Effector CD4-positive, alpha-beta T cell (primary cell): ENCODE measurements at regions not wholly inside any gene's neighbourhood (a gene's known extent, or its start where the extent isn't known, plus 50 kb on each side); places are given as distances from the start of the nearest gene placed in this dataset.
"Not testable (repeated sequence)": the region's sequence is repeated elsewhere in the genome, so short reads cannot be mapped to it uniquely, and the experiment has no call there.

Experiments
- DNase-seq: peaks from one replicate; pipeline ENCODE4 v3.0.0-alpha.2; 2020

DNA sequence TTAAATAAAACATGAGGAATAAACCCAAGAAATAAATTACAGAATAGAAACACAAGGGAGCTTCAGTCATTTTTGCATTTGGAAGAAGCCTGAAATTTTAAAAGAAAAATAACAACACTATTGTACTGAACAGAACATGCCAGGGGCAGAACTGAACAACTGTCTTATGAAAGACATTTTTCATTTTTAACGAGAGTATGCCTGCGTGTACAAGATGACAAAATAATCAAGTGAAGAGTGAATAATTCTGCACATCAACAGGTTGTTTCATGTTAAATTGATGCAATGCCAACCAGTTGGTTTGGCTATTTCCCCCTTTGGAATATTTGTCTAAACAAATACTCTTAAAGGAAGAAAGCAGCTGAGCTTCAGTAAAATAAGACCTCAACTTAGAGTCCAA is 103.3 kb upstream of the BTG1 start:
- DNase-seq = no peak

DNA sequence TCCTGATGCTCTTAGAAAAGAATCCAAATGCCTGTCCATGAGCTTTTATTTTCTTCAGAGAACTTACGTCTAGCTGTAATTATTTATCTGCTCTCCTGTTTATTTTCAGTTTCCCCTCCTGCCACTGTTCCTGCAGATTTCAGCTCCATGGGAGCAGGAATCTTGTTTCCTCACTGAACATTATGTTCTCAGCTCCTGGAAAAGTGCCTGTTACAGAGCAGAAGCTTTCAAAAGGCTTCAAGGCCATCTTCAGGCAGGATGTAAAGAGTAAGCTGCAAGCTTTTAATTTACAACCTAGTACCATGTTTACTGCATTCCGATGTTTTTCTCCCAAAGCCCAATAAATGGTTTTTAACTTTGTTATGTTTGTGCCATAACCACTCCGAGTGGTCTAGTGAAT is 98.4 kb upstream of the BTG1 start:
- DNase-seq = no peak

DNA sequence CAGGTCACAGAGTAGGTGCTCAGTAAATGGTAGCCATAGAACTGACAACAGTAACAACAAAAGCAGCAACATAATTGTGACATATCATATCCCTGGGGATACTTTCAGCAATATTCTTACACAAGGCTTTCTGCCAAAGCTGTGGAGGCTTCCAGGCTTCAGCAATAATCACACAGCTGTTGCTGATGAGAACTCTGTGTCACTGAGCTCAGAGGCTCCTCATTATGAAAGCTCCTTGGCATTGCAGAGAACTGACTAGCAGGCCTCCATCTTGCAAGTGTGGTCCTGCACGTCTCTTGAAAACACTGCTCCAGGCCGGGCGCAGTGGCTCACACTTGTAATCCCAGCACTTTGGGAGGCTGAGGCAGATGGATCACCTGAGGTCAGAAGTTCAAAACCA is 97.3 kb upstream of the BTG1 start:
- DNase-seq = no peak

DNA sequence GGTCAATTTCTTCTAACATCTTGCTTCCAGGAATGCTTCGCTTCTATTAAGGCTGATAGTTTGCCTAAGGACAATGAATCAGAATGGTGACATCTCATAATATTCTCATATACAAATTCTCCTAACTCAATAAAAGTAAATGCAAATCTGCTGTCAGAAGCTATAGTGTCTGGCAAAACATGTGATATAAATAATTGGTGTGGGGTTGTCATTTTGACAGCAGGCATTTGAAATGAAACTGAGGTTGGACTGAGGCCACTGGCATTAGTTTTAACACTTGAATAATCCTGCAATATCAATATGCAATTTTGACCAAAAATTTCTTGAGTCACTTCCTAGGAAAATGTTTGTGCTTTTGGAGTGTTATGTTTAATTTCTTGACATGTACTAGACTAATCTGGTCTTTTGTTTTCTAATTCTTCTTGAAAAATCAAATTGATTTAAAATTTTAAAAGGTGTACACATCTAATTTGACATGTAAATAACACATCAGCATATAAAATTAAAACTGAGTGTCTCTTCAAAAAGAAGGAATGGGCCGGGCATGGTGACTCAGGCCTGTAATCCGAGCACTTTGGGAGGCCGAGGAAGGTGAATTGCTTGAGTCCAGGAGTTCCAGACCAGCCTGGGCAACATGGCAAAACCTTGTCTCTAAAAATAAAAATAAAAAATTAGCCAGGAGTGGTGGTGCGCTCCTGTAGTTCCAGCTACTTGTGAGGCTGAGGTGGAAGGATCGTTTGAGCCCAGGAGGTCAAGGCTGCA is 92.3 kb upstream of the BTG1 start:
- DNase-seq = no peak

DNA sequence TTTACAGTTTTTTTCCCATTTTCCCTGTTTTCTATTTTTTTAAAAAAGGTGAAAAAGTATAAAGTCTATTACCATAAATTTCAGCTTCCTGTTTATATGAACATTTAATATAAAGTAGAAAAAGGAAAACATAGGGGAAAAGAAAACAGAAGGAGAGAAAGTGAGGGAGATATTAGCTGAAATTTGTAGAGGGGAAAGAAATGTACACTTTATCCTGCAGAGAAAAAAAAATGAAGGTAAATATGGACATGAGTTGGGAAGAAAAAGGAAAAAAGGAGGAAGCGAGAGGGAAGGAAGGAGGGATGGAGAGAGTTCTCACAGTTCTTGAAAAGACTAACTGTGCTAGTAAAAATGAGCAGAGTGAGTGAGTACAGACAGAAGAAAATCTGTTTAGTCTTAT is 91.6 kb upstream of the BTG1 start:
- no peak for DNase-seq

DNA sequence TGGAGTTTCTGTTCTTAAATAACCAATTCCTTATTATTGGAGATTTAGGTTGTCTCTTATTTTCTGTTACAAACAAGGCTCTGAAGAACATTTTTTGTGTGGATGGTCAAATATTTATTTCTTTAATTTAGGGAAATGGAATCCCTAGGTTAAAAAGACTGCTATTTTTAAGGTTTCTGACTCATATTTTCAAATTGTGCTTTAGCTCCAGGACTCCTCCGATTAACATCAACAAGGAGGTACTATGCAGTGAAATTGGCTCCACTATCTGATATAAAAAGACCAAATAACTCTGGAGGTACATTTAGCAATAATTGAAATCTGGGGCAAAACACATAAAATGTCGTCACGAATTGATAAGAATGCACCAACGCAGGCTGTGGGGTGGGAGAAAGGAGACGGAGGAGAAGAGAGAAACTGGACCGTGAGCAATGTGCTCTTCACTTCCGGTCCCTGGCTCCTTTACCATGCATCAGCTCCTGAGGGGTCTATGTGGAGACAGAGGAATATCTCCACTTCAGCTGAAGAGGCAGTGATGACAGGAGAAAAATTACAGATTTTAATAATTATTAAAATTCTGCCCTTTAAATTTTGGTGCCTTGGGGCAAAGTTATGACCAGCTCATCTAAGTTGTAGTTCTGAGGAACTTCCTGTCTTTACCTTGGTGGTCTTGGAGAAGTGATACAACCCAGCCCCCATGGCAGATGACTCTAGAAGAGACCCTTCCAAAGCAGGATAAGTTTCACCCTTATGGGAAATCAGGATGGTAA is 90.2 kb upstream of the BTG1 start:
- no peak for DNase-seq

DNA sequence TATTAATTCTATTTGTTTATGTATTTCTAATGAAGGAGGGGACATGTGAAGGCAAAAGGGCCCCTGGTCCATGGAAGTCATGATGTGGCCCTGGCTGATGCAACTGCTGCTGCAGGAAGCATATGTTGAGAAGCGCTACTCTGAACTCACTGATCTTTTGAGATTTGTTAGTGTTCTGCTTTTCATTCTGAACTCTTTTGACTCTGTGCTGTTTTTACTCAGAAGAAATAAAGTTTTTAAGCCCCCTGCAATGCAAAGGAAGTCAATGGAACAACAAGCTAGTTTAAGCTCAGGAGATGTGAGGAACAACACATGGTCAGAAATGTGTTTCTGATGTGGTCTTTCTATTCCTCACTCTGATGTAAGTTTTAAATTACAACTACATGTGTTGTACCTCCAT is 88.9 kb upstream of the BTG1 start:
- no peak for DNase-seq

DNA sequence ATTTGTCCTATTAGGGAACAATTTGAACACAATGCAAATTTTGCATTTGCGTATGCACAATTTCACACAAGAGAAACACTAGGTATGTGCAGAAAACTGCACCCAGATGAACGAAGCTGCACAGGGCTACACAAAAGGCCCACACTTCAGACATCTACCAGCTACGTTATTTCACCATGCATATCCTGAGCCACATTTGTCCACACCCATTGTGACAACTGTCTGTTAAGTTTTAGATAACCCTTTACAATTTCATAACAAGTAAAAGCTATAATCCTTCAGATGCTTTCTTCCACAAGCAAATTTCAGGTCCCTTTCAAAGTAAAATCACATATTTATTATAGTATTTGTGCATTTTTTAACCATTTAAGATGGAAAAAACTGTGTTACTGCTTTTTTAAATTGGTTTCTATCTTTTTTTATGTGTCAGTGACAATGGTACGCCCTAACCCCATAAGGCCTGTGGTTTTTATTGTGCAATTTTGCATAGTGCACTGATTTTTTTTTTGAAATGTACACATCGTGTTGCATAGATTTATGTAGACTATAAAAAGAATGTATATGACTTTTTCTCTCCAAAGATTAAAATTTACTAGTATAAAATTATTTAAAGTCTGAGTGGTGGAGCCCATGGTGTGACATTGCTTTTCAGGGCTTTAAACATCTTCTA is 87.8 kb upstream of the BTG1 start:
- no peak for DNase-seq

DNA sequence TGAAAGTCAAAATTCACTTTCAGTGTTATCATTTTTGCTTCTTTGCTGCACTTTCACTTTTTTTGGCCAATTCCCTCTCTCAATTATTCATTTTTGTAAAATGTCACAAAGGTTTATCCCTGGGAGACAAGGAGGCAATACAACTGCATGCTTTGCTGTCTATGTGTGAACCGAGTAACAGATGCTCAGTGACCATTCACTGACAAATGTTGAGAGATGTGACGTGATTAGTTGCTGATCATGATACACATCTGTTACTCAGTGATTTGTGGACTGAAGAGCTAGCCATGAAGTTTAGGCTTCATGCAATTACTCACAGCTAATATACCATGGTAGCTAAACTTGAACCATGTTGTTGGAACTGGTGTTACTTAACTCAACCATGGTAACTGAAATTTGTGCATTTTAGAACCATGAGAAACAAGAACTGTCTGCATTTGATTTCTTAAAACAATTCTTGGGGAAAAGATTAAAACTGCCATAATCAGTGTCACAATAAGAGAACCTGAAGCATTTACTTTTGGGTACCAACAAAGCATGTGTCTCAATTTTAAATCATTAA is 86.8 kb upstream of the BTG1 start:
- not testable (repeated sequence) for DNase-seq

DNA sequence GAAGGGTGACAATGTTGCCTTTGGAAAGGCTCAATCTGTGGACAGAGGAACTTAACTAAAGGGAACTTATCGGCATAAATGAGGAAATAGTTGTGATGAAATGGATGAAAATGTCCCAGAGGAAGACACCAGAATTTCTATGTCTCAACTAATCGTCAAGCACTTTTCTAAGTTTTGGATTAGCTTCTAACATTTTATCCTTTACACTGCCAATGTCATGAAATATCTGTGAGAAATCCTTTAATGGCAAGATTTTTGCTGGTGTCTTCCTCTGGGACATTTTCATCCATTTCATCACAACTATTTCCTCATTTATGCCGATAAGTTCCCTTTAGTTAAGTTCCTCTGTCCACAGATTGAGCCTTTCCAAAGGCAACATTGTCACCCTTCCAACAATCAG is 86.3 kb upstream of the BTG1 start:
- DNase-seq = not testable (repeated sequence)

DNA sequence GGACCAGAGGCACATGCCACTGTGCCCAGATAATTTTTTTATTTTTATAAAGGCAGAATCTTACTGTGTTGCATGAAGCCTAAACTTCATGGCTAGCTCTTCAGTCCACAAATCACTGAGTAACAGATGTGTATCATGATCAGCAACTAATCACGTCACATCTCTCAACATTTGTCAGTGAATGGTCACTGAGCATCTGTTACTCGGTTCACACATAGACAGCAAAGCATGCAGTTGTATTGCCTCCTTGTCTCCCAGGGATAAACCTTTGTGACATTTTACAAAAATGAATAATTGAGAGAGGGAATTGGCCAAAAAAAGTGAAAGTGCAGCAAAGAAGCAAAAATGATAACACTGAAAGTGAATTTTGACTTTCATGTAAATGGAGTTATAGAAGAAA is 85.9 kb upstream of the BTG1 start:
- not testable (repeated sequence) for DNase-seq

DNA sequence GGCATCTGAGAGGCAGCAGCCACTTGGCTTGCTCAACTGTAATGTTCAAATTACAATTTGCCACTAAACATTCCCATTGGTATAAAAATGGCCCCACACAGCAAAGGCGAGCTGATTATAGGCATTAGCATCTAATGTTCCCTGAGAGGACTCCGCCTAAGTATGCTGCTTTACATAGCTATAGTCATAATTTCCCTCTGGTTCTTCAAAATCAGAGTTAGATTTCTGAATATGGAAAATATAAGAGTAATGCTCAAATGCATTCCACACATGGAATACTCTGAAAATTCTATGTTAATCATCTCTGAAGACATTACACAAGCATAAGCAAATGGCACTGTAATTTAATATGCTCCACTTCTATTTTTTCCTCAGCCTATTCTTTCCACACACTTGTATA is 83.7 kb upstream of the BTG1 start:
- no peak for DNase-seq

DNA sequence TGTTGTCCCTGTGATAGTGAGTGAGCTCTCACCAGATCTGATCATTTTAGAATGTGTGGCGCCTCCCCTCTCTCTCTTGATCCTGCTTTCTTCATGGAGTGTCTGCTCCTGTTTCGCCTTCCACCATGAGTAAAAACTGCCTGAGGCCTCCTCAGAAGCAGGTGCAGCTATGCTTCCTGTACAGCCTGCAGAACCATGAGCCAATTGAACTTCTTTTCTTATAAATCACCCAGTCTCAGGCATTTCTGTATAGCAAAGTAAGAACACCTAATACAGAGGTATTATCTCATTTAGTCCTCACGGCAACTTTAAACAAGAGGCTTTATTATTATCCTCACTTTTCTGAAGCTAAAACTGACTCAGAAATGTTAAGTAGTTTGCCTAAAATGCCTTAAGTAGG is 81.3 kb upstream of the BTG1 start:
- no peak for DNase-seq

DNA sequence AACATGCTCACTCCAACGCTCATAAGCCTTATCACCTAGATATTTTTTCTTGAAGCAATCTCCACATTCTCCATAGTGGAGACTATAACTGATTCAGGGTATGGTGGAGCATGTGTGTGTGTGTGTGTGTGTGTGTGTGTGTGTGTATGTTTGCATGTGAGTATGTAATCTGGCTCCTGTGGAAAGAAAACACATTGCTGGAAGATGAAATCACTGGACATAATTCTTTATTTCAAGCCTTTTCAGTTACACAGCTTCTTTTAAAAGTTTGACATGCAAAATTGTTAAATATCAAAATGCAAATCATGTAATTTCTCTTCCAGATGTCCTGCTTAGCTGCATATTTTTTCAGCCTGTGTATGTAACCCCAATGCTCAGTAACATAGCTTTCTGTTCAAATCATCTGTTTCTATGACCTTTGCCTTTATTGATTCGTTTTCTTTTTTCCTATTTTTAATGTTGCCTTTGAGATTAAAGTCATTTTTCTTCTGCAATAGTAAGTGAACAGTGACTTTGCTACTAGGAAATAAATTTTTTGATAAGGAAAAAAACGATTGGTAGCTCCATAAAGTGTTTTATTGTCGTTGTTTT is 80.5 kb upstream of the BTG1 start:
- no peak for DNase-seq

DNA sequence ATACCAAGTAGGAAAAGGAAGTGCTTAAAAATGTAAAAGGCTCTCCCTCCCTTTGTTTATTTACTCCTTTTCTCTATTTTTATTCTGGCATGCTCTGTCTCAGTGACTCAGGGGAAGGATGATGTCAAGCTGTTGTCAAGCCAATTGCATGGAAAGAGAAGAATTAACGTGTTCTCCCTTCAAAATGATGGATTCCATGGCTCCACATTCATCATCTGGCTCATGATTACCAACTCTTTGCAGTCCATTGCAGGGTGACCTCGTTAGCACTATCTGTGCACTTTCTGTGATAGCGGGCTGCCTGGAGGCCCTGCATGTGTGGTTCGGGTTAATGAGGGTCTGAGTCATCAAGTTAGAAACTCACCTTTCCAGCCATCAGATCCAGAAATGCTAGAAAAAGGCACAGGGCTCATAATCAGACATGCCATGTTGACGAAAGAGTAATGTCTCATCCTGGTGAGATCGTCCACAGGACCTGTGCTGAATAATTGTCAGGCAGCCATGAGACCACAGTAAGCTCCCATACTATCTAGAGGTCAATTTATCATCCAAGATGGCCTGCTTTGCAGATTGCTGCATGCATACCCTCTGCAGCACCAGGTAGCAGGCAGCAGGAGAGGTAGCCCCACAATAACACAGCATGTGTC is 79.2 kb upstream of the BTG1 start:
- DNase-seq = no peak

DNA sequence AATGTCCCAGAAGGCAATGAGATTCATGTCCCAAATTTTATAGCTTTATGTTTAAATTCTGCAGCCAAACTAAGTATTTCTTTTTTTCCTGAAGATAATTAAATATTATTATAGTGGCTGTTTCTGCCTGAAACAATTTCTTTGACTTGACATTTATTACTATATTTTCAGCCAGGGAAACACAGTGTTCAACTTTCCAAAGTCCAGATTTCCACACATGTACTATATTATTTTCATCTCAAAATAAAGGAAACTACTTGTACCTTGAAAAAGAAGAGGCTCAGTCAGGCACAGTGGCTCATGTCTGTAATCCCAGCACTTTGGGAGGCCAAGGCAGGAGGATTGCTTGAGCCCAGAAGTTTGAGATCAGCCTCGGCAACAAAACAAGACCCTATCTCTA is 77.8 kb upstream of the BTG1 start:
- no peak for DNase-seq

DNA sequence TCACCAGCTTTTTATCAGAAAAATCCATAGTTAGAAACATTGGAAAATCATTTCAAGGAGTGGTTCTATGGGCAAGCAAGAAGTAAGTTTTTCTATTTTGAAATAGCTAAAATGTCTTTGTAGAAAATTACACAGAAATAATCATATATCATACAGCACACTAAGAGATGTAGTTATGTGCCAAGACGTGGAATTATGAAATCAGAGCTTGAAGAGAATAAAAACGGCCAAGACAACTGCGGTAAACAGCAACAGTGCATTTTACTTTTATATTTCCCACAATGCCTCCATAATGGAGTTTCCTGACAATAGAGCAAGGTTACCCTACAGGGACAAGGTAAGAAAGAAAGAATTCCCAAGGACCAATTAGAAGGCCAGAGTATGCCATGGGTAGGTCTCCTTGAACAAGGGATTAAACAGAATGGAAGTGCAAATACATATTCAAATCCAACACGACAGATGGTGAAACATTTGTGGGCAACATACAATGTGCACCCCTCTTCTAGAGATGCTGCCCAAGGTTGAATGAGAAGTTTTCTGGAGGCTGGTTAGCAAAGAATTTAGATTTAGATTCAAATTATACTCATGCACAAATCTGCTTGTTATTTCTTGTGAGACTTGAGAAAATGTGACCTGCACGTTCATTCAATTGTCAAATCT is 76.1 kb upstream of the BTG1 start:
- no peak for DNase-seq

DNA sequence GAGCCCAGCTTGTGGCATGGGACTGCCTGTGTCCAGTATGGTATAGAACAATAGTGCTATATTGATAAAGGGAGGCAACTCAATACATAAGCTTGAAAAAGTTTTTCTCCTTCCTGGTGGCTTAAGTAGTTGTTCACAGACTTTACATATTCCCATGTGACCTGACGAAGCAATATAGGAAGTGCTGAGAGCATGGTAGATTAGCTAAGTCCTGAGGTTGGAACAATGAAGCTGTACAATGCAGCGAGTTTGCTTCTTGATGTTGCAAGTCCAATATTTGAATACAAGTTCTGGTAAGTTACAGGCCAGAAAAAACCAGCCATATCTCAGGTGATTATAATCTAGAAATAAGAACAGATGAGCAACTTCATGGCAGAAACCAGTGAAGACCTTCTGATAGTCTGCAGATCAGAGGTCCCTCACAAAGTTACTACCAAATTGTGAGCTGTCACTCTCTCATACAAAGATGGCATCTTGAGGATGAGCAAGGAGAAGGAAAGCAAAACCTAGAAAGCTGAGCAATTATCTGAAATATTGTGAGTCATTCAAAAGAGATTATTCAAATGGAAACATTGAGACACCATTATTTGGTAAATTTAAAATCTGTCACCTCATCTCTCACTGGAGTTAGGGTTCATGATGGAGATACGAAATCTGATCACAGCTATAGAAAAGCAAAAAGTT is 72.9 kb upstream of the BTG1 start:
- DNase-seq = no peak

DNA sequence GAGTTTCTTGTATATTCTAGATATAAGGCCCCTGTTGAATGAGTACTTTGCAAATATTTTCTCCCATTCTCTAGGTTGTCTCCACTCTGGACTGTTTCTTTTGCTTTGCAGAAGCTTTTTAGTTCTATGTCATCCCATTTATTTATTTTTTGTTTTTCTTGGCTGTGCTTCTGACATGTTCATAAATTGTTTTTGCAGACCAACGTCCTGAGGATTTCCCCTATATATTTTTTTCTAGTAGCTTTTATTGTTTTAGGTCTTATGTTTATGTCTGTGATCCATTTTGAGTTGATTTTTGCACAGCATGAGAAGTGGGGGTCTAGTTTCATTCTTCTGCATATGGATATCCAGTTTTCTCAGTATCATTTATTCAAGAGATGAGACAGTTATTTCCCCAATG is 70.4 kb upstream of the BTG1 start:
- DNase-seq = no peak

DNA sequence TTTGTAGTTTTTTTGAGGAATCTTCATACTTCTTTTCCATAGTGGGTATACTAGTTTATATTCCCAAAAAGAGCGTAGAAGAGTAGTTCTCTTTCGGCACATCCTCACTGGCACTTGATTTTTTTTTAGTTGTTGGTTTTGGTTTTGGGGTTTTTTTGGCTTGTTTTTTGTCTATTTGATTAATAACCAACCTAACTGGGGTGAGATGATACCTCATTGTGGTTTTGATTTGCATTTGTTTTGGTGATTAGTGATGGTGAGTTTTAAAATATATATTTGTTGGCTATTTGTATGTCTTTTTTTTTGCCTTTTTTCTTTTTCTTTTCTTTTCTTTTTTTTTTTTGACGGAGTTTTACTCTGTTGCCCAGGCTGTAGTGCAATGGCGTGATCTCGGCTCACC is 69.7 kb upstream of the BTG1 start:
- no peak for DNase-seq

DNA sequence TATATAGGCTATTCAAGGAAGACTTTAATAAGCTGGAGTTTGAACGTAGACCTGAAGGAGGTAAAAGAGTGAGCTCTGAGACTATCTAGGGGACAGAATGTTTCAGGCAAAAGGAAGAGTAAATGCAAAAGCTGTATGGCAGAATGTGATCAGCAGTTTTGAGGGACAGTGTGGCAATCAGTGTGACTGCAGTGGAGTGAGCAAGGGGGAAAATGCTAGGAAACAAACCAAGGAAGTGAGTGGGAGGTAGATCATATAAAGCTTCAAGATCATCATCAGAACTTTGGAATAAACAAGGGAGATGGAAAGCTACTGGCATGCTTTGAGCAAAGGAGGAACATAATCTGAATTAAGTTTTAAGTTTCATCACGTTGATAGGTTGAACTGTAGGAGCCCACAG is 67.5 kb upstream of the BTG1 start:
- no peak for DNase-seq

DNA sequence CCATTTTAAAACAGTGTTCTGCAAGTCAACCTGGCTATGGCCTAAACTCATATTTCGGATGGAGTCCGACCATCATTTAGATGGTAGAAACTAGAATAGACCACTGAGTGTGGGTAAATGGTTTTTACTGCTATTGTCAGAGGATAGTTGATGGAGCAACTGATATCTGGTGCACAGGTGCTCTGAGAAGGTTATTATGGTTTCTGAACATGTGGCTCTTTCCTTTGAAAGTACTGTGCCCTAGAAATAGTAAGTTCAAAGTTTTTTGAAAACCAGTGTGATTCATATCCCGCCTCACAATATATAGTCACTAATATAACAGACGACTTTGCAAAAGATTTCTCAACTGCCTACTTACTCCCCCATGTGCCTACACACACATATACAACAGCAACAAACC is 64.4 kb upstream of the BTG1 start:
- DNase-seq = no peak
